Activated T-cell treated with anti-CD3 and anti-CD28 coated beads for 4 hours (primary cell): ENCODE measurements at regions not wholly inside any gene's neighbourhood (a gene's known extent, or its start where the extent isn't known, plus 50 kb on each side); places are given as distances from the start of the nearest gene placed in this dataset.

Source experiments
- DNase-seq: peaks from one replicate; pipeline ENCODE4 v3.0.0-alpha.2; 2020

GRCh38 chrX:69110116-69110530 is 55.1 kb downstream of the PJA1 start:
- no peak for DNase-seq

- DNase-seq = no peak
These were observed 55.5 kb downstream of the PJA1 start for GRCh38 chrX:69109706-69110105.

GRCh38 chrX:69109036-69109663 is 56.1 kb downstream of the PJA1 start:
- DNase-seq = no peak

- no peak for DNase-seq
These were observed 57.4 kb downstream of the PJA1 start for GRCh38 chrX:69107747-69108401.

GRCh38 chrX:69107231-69107739 is 58.0 kb downstream of the PJA1 start:
- DNase-seq = no peak

- no peak for DNase-seq
These were observed 60.4 kb downstream of the PJA1 start for GRCh38 chrX:69104756-69105434.

GRCh38 chrX:69103539-69103938 is 61.7 kb downstream of the PJA1 start:
- DNase-seq = no peak

GRCh38 chrX:69102612-69103194 is 62.5 kb downstream of the PJA1 start:
- DNase-seq = no peak

GRCh38 chrX:69101683-69102251 is 63.5 kb downstream of the PJA1 start:
- no peak for DNase-seq

- DNase-seq = no peak
These were observed 64.8 kb downstream of the PJA1 start for GRCh38 chrX:69100478-69100877.

- no peak for DNase-seq
These were observed 67.6 kb downstream of the PJA1 start for GRCh38 chrX:69097451-69098236.

GRCh38 chrX:69096963-69097362 is 68.3 kb downstream of the PJA1 start:
- DNase-seq = no peak

- DNase-seq = no peak
These were observed 70.1 kb downstream of the PJA1 start for GRCh38 chrX:69094977-69095669.

GRCh38 chrX:69093960-69094871 is 71.0 kb downstream of the PJA1 start:
- DNase-seq = peak; percentile 0

GRCh38 chrX:69090022-69090421 is 75.2 kb downstream of the PJA1 start:
- no peak for DNase-seq

- DNase-seq = no peak
These were observed 76.0 kb downstream of the PJA1 start for GRCh38 chrX:69089203-69089602.

GRCh38 chrX:69088171-69088938 is 76.9 kb downstream of the PJA1 start:
- no peak for DNase-seq

GRCh38 chrX:69085826-69086225 is 79.4 kb downstream of the PJA1 start:
- DNase-seq = no peak

GRCh38 chrX:69085151-69085550 is 80.1 kb downstream of the PJA1 start:
- no peak for DNase-seq

GRCh38 chrX:69083801-69084200 is 81.5 kb downstream of the PJA1 start:
- no peak for DNase-seq
